Tibial artery (tissue), 4 donors: ENCODE measurements at regions not wholly inside any gene's neighbourhood (a gene's known extent, or its start where the extent isn't known, plus 50 kb on each side); places are given as distances from the start of the nearest gene placed in this dataset.

Experiments used
- DNase-seq, 2 donors: peaks; one replicate each; pipeline ENCODE4 v3.0.0-alpha.2; 2019
- H3K27ac ChIP-seq, 2 donors: fragments of 200-600 bp; sonication (generic) in 1 of 2; 1 replicate in 1 of 2; 2 replicates in 1 of 2; pipeline ENCODE4 v1.5.1; 2018 to 2019; ENCODE audit warnings: mild to moderate bottlenecking in 1 of 2
- H3K27me3 ChIP-seq, 2 donors: fragments of 200-600 bp; sonication (generic) in 1 of 2; one replicate each; pipeline versions ENCODE4 v1.5.1 to v1.6.0; 2016 to 2019
- H3K36me3 ChIP-seq, 3 donors: fragments of 200-600 bp; sonication (generic) in 2 of 3; one replicate each; pipeline ENCODE4 v1.5.1; 2016 to 2019; ENCODE audit warnings: mild to moderate bottlenecking in 2 of 3
- H3K4me1 ChIP-seq, 4 donors: fragments of 200-600 bp; sonication (generic) in 2 of 4; 1 replicate in 3 of 4; 2 replicates in 1 of 4; pipeline ENCODE4 v1.5.1; 2016 to 2019
- H3K4me3 ChIP-seq, 2 donors: fragments of 200-600 bp; sonication (generic) in 1 of 2; 1 replicate in 1 of 2; 2 replicates in 1 of 2; pipeline ENCODE4 v1.5.1; 2018 to 2019; ENCODE audit warnings: mild to moderate bottlenecking in 2 of 2
- H3K9me3 ChIP-seq, 3 donors: fragments of 200-600 bp; sonication (generic) in 1 of 3; one replicate each; pipeline ENCODE4 v1.5.1; 2016 to 2019
- CTCF ChIP-seq, 2 experiments: fragments of 200-600 bp in 1 of 2; fragments of 450-650 bp in 1 of 2; IDR thresholded peaks; one replicate each; pipeline ENCODE4 v1.5.1; 2017 to 2019; ENCODE audit warnings: antibody characterized with exemption in 2 of 2, mild to moderate bottlenecking in 1 of 2, moderate library complexity in 1 of 2
- intact Hi-C: fragments of 100-400 bp; cut with DNase I; formaldehyde crosslinking; loops from one replicate; pipeline ENCODE4 v1.15.0; 2023; ENCODE audit warnings: low total_unique reads

GRCh38 chr2:224195925-224196571 is 157.0 kb upstream of the SERPINE2 start:
- Histone ChIP-seq H3K27ac (no peak overlapping the region), H3K27me3 (no peaks in the 10 kb centered on the region), H3K4me1 (no peaks in the 10 kb centered on the region), H3K4me3 (no peak overlapping the region), H3K36me3 (no peaks in the 10 kb centered on the region), H3K9me3 (no peaks in the 10 kb centered on the region)
- intact Hi-C loops, result no loop called here
- no peak for DNase-seq
- no peak for TF ChIP-seq CTCF (IDR thresholded peaks at IDR 0.05)

GRCh38 chr2:224194161-224194560 is 155.1 kb upstream of the SERPINE2 start:
- H3K4me3 ChIP-seq, result no peak overlapping the region
- H3K36me3 ChIP-seq, result no peaks in the 10 kb centered on the region
- intact Hi-C loops, result no loop called here
- no peaks in the 10 kb centered on the region for H3K27me3 ChIP-seq
- H3K9me3 ChIP-seq, result no peaks in the 10 kb centered on the region
- no peak for DNase-seq
- no peak overlapping the region for H3K27ac ChIP-seq
- TF ChIP-seq CTCF (IDR thresholded peaks at IDR 0.05), result no peak
- H3K4me1 ChIP-seq, result no peaks in the 10 kb centered on the region

DNA sequence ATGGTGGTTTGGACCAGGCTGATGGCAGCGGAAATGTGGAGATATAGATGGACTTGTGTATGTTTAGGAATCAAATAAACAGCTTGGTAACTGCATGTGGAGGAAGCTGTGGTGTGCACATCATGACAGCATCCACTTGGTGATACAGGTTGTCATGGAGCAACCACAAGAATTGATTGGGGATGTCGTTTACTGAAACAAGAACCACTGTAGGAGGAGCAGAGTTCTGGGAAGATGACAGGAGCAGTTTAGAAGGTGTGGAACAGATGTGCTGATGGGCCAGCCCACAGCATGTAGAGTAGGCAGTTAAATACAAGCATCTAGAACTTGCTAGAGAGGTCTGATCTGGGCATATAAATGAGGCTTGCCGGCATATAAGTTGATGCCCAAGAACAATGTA is 152.4 kb upstream of the SERPINE2 start:
- H3K9me3 ChIP-seq, result no peaks in the 10 kb centered on the region
- H3K4me1 ChIP-seq, result no peaks in the 10 kb centered on the region
- no peak overlapping the region for H3K4me3 ChIP-seq
- TF ChIP-seq CTCF (IDR thresholded peaks at IDR 0.05), result no peak
- no peaks in the 10 kb centered on the region for H3K27me3 ChIP-seq
- no peak overlapping the region for H3K27ac ChIP-seq
- no peaks in the 10 kb centered on the region for H3K36me3 ChIP-seq
- DNase-seq, result no peak
- intact Hi-C loops, result no loop called here

GRCh38 chr2:224190936-224191270 is 151.8 kb upstream of the SERPINE2 start:
- no peak overlapping the region for H3K27ac ChIP-seq
- no peaks in the 10 kb centered on the region for H3K9me3 ChIP-seq
- intact Hi-C loops, result no loop called here
- H3K4me3 ChIP-seq, result no peak overlapping the region
- no peaks in the 10 kb centered on the region for H3K4me1 ChIP-seq
- no peak for DNase-seq
- H3K27me3 ChIP-seq, result no peaks in the 10 kb centered on the region
- no peaks in the 10 kb centered on the region for H3K36me3 ChIP-seq
- no peak for TF ChIP-seq CTCF (IDR thresholded peaks at IDR 0.05)

GRCh38 chr2:224190234-224190935 is 151.3 kb upstream of the SERPINE2 start:
- Histone ChIP-seq H3K36me3 (no peaks in the 10 kb centered on the region), H3K27ac (no peak overlapping the region), H3K4me1 (no peaks in the 10 kb centered on the region), H3K9me3 (no peaks in the 10 kb centered on the region), H3K4me3 (no peak overlapping the region), H3K27me3 (no peaks in the 10 kb centered on the region)
- intact Hi-C loops, result no loop called here
- TF ChIP-seq CTCF (IDR thresholded peaks at IDR 0.05), result no peak
- no peak for DNase-seq
